CD4-positive, alpha-beta T cell (primary cell): ENCODE measurements at regions not wholly inside any gene's neighbourhood (a gene's known extent, or its start where the extent isn't known, plus 50 kb on each side); places are given as distances from the start of the nearest gene placed in this dataset.

Experiments used
- ATAC-seq: fragments of 200-7000 bp; cut with Tn5 transposase; one replicate; pipeline ENCODE4 v1.10.0; 2022; ENCODE audit warnings: mild to moderate bottlenecking; ENCODE audit not compliant: poor library complexity
- CTCF ChIA-PET: fragments of 350-600 bp; sonication (Branson Sonifier 250); formaldehyde crosslinking; loops from one replicate; lab custom pipeline; 2021; ENCODE audit warnings: antibody characterized with exemption, inconsistent platforms; lab: Charles Lee
- POLR2A ChIA-PET: fragments of 350-600 bp; sonication (Branson Sonifier 250); formaldehyde crosslinking; loops from one replicate; lab custom pipeline; 2021; ENCODE audit warnings: antibody characterized with exemption, inconsistent platforms; lab: Charles Lee
- DNase-seq, 14 experiments: peaks; one replicate each; pipeline ENCODE4 v3.0.0-alpha.2; 2013 to 2020; ENCODE audit warnings: mixed read lengths in 2 of 14
- H3K27ac ChIP-seq, 2 donors: one replicate each; pipeline versions ENCODE4 v1.5.1 to v1.7.0; 2013; ENCODE audit warnings: low read length in 2 of 2, low read depth in 1 of 2, mild to moderate bottlenecking in 1 of 2
- H3K27me3 ChIP-seq, 2 experiments: 1 replicate in 1 of 2; 2 replicates in 1 of 2; pipeline versions ENCODE4 v1.6.1 to v1.7.0; 2013; ENCODE audit warnings: low read length in 2 of 2, control low read depth in 1 of 2, mild to moderate bottlenecking in 1 of 2, moderate library complexity in 1 of 2; ENCODE audit not compliant: insufficient read depth in 2 of 2, control insufficient read depth in 1 of 2
- H3K36me3 ChIP-seq: one replicate; pipeline ENCODE4 v1.6.1; 2013; ENCODE audit warnings: low read length, control low read depth; ENCODE audit not compliant: insufficient read depth
- H3K4me1 ChIP-seq: one replicate; pipeline ENCODE4 v1.6.1; 2013; ENCODE audit warnings: low read length, control low read depth; ENCODE audit not compliant: insufficient read depth
- H3K4me3 ChIP-seq: one replicate; pipeline ENCODE4 v1.5.1; 2013; ENCODE audit warnings: mild to moderate bottlenecking, low read length, moderate library complexity
- H3K9me3 ChIP-seq, 2 experiments: 1 replicate in 1 of 2; 2 replicates in 1 of 2; pipeline versions ENCODE4 v1.6.1 to v1.7.0; 2013; ENCODE audit warnings: low read length in 2 of 2, mild to moderate bottlenecking in 2 of 2, control low read depth in 1 of 2, moderate library complexity in 1 of 2; ENCODE audit not compliant: control insufficient read depth in 1 of 2, insufficient read depth in 1 of 2
- H3K27ac Mint-ChIP-seq: one replicate; pipeline ENCODE4 v1.8.0; 2020; ENCODE audit warnings: mixed read lengths
- H3K27me3 Mint-ChIP-seq: one replicate; pipeline ENCODE4 v1.8.0; 2021; ENCODE audit warnings: mixed read lengths
- H3K36me3 Mint-ChIP-seq: one replicate; pipeline ENCODE4 v1.8.0; 2021; ENCODE audit warnings: low read depth, mixed read lengths
- H3K4me1 Mint-ChIP-seq: one replicate; pipeline ENCODE4 v1.8.0; 2021; ENCODE audit warnings: low read depth, mixed read lengths
- H3K4me3 Mint-ChIP-seq: one replicate; pipeline ENCODE4 v1.8.0; 2020; ENCODE audit warnings: mild to moderate bottlenecking, mixed read lengths
- H3K9me3 Mint-ChIP-seq: one replicate; pipeline ENCODE4 v1.8.0; 2020; ENCODE audit warnings: mixed read lengths
- intact Hi-C, 2 experiments: fragments of 100-400 bp; cut with DNase I in 1 of 2; cut with micrococcal nuclease in 1 of 2; formaldehyde crosslinking; loops; one replicate each; pipeline versions ENCODE4 v1.15.1 to v1.9.0; 2023 to 2025; cut with DNase I, micrococcal nuclease
- TF ChIP-seq, protein P1 (sequence below): fragments of 200-600 bp; IDR thresholded peaks from one replicate; pipeline ENCODE4 v1.8.0; 2022; ENCODE audit warnings: antibody characterized with exemption, mild to moderate bottlenecking

GRCh38 chr6:86728976-86729375 is 208.4 kb upstream of the HTR1E start:
- Histone ChIP-seq H3K27me3 (no peaks in the 10 kb centered on the region), H3K27ac (no peak overlapping the region), H3K36me3 (no peaks in the 10 kb centered on the region), H3K9me3 (peaks cover 0 to 14% of the 10 kb centered on the region in 2 experiments), H3K4me1 (no peaks in the 10 kb centered on the region), H3K4me3 (no peak overlapping the region)
- H3K27ac Mint-ChIP-seq: no peak overlapping the region
- TF ChIP-seq, protein P1, sequence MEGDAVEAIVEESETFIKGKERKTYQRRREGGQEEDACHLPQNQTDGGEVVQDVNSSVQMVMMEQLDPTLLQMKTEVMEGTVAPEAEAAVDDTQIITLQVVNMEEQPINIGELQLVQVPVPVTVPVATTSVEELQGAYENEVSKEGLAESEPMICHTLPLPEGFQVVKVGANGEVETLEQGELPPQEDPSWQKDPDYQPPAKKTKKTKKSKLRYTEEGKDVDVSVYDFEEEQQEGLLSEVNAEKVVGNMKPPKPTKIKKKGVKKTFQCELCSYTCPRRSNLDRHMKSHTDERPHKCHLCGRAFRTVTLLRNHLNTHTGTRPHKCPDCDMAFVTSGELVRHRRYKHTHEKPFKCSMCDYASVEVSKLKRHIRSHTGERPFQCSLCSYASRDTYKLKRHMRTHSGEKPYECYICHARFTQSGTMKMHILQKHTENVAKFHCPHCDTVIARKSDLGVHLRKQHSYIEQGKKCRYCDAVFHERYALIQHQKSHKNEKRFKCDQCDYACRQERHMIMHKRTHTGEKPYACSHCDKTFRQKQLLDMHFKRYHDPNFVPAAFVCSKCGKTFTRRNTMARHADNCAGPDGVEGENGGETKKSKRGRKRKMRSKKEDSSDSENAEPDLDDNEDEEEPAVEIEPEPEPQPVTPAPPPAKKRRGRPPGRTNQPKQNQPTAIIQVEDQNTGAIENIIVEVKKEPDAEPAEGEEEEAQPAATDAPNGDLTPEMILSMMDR: no peak
- ChIA-PET CTCF (no interaction called here), POLR2A (no interaction called here)
- H3K9me3 Mint-ChIP-seq: peaks cover 15% of the 10 kb centered on the region
- ATAC-seq (no peak), DNase-seq (no peak)
- H3K27me3 Mint-ChIP-seq: no peaks in the 10 kb centered on the region
- no peak overlapping the region for H3K4me3 Mint-ChIP-seq
- intact Hi-C loops: no loop called here
- H3K36me3 Mint-ChIP-seq: no peaks in the 10 kb centered on the region
- no peaks in the 10 kb centered on the region for H3K4me1 Mint-ChIP-seq

GRCh38 chr6:86724695-86725094 is 212.6 kb upstream of the HTR1E start:
- Histone ChIP-seq H3K27ac (no peak overlapping the region), H3K36me3 (no peaks in the 10 kb centered on the region), H3K9me3 (peaks cover 0 to 7% of the 10 kb centered on the region in 2 experiments), H3K4me3 (no peak overlapping the region), H3K4me1 (no peaks in the 10 kb centered on the region), H3K27me3 (no peaks in the 10 kb centered on the region)
- Mint-ChIP-seq H3K27me3 (no peaks in the 10 kb centered on the region), H3K36me3 (no peaks in the 10 kb centered on the region), H3K27ac (no peak overlapping the region), H3K4me1 (no peaks in the 10 kb centered on the region), H3K4me3 (no peak overlapping the region), H3K9me3 (peaks cover 6% of the 10 kb centered on the region)
- ATAC-seq (no peak), DNase-seq (no peak)
- intact Hi-C loops: no loop called here
- TF ChIP-seq, protein P1: no peak
- POLR2A ChIA-PET: no interaction called here
- CTCF ChIA-PET: no interaction called here

GRCh38 chr6:86723729-86724128 is 213.6 kb upstream of the HTR1E start:
- H3K9me3 ChIP-seq: peaks cover 0 to 7% of the 10 kb centered on the region in 2 experiments
- H3K27me3 ChIP-seq: no peaks in the 10 kb centered on the region
- H3K9me3 Mint-ChIP-seq: peaks cover 2% of the 10 kb centered on the region
- no peak for ATAC-seq
- H3K36me3 ChIP-seq: no peaks in the 10 kb centered on the region
- no peaks in the 10 kb centered on the region for H3K27me3 Mint-ChIP-seq
- DNase-seq: no peak
- no peaks in the 10 kb centered on the region for H3K4me1 ChIP-seq
- no peak overlapping the region for H3K4me3 ChIP-seq
- H3K4me1 Mint-ChIP-seq: no peaks in the 10 kb centered on the region
- intact Hi-C loops: no loop called here
- H3K4me3 Mint-ChIP-seq: no peak overlapping the region
- ChIA-PET POLR2A (no interaction called here), CTCF (no interaction called here)
- TF ChIP-seq, protein P1: no peak
- no peak overlapping the region for H3K27ac Mint-ChIP-seq
- H3K36me3 Mint-ChIP-seq: no peaks in the 10 kb centered on the region
- H3K27ac ChIP-seq: no peak overlapping the region
